Fibroblast of lung (primary cell): ENCODE measurements at regions not wholly inside any gene's neighbourhood (a gene's known extent, or its start where the extent isn't known, plus 50 kb on each side); places are given as distances from the start of the nearest gene placed in this dataset.

Experiments used
- EZH2 ChIP-seq: IDR thresholded peaks from 2 replicates; pipeline ENCODE4 v1.5.1; 2012; ENCODE audit warnings: low read length, control low read depth, mild to moderate bottlenecking; ENCODE audit errors: missing control alignments
- TF ChIP-seq, protein P1 (sequence below), 2 donors: IDR thresholded peaks in 1 of 2; conservative IDR thresholded peaks in 1 of 2; 1 replicate in 1 of 2; 2 replicates in 1 of 2; pipeline ENCODE4 v1.5.1; 2011 to 2012; ENCODE audit warnings: low read length in 2 of 2, control low read depth in 1 of 2, inconsistent platforms in 1 of 2, low read depth in 1 of 2, mild to moderate bottlenecking in 1 of 2

DNA sequence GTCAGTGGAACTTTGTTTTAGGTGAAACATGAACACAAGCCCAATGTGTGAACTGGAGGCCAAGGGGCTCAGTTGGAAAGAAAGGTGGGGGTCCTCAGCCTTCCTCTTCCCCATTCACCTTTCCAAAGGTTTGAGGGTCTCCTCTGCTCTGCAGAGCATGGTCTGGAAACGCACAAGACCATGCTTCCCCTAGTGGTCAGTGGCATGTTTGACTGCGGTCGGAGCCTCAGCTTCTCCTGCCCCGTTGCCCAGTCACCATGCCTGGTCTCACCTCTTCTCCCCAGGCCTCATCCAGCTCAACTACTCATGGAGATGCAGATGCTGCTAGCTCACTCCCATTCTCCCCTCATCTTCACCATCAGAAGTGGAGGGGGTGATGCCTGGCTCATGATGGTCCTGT, 340.3 kb downstream of the GADD45G start:
- TF ChIP-seq, protein P1, sequence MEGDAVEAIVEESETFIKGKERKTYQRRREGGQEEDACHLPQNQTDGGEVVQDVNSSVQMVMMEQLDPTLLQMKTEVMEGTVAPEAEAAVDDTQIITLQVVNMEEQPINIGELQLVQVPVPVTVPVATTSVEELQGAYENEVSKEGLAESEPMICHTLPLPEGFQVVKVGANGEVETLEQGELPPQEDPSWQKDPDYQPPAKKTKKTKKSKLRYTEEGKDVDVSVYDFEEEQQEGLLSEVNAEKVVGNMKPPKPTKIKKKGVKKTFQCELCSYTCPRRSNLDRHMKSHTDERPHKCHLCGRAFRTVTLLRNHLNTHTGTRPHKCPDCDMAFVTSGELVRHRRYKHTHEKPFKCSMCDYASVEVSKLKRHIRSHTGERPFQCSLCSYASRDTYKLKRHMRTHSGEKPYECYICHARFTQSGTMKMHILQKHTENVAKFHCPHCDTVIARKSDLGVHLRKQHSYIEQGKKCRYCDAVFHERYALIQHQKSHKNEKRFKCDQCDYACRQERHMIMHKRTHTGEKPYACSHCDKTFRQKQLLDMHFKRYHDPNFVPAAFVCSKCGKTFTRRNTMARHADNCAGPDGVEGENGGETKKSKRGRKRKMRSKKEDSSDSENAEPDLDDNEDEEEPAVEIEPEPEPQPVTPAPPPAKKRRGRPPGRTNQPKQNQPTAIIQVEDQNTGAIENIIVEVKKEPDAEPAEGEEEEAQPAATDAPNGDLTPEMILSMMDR (conservative IDR thresholded peaks at IDR 0.05 in 1 of 2, IDR thresholded peaks at IDR 0.05 in 1 of 2; ENCODE audit: low read depth in 1 of 2, low read length in 2 of 2) = no peak
- no peak for TF ChIP-seq EZH2
